ENCODE measurements at regions not wholly inside any gene's neighbourhood (a gene's known extent, or its start where the extent isn't known, plus 50 kb on each side); places are given as distances from the start of the nearest gene placed in this dataset.
"Not testable (repeated sequence)": the region's sequence is repeated elsewhere in the genome, so short reads cannot be mapped to it uniquely, and the experiment has no call there.

DNA sequence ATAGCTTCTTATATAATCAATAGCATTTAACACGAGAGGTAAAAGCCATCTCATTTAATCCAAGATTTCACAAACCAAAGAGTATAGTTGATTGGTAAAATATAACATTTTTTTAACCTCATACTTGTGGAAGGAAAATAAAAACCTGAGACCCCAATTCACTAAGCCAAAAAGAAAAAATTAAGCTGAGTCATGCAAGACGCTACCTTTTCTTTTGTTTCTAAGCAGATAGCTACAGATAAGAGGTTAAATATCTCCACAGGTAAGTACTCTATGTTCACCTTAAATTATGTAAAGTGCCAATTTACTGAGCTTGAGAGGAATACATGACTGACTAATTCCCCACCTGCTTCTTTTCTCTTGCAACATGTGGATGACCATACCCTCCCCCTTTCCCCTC lies 656.4 kb downstream of the MECOM start:
- TF ChIP-seq, protein P1, sequence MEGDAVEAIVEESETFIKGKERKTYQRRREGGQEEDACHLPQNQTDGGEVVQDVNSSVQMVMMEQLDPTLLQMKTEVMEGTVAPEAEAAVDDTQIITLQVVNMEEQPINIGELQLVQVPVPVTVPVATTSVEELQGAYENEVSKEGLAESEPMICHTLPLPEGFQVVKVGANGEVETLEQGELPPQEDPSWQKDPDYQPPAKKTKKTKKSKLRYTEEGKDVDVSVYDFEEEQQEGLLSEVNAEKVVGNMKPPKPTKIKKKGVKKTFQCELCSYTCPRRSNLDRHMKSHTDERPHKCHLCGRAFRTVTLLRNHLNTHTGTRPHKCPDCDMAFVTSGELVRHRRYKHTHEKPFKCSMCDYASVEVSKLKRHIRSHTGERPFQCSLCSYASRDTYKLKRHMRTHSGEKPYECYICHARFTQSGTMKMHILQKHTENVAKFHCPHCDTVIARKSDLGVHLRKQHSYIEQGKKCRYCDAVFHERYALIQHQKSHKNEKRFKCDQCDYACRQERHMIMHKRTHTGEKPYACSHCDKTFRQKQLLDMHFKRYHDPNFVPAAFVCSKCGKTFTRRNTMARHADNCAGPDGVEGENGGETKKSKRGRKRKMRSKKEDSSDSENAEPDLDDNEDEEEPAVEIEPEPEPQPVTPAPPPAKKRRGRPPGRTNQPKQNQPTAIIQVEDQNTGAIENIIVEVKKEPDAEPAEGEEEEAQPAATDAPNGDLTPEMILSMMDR (conservative IDR thresholded peaks at IDR 0.05) = no peak
- H3K27ac ChIP-seq = no peak overlapping the region; the same call in 1 of the 2 replicates

DNA sequence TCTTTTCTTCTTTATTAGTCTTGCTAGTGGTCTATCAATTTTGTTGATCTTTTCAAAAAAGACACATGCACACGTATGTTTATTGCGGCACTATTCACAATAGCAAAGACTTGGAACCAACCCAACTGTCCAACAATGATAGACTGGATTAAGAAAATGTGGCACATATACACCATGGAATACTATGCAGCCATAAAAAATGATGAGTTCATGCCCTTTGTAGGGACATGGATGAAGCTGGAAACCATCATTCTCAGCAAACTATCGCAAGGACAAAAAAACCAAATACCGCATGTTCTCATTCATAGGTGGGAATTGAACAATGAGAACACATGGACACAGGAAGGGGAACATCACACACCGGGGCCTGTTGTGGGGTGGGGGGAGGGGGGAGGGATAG lies 657.1 kb downstream of the MECOM start:
- H3K27ac ChIP-seq = not testable (repeated sequence)

DNA sequence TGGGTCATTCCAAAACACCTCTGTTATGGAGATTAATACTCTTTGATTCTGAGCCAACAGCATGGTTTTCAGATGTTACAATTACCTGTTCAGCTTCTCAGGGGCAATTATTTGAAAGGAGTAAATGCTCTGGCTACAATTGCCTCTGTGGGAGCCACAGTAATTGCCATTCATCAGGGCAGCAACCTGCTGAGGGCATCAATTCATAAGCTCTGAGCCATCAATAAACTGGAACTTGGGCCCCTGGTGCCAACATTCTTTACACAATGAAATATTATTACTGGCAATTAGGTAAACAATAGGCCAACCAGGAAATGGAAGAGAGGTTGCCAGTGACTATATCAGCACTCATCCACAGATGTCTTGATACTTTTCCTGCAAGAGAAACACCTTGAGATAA lies 660.8 kb downstream of the MECOM start:
- H3K27ac ChIP-seq = no peak overlapping the region

DNA sequence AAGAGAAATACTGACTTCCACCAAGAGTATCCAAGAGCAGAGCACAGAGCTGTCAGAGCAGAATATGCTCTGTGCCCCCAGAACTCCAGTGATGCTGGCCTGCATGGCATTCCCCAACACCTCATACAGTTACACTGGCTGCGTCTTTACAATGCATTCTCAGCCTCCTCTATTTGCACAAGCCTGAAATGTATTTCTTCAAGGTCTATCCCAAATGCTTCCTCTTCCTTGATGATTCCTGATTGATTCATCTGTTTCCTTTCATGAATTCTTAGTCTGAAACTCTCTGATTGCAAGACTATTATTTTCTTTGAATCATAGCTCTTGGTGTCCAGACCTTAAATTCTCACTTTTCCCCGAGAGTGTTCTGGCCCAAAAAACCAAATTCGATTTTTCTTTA lies 664.7 kb downstream of the MECOM start:
- TF ChIP-seq, protein P1 (conservative IDR thresholded peaks at IDR 0.05) = no peak
- no peak overlapping the region for H3K27ac ChIP-seq

More for the DNA sequence above, 660.8 kb downstream of the MECOM start:
- TF ChIP-seq, protein P1 (conservative IDR thresholded peaks at IDR 0.05) = no peak

DNA sequence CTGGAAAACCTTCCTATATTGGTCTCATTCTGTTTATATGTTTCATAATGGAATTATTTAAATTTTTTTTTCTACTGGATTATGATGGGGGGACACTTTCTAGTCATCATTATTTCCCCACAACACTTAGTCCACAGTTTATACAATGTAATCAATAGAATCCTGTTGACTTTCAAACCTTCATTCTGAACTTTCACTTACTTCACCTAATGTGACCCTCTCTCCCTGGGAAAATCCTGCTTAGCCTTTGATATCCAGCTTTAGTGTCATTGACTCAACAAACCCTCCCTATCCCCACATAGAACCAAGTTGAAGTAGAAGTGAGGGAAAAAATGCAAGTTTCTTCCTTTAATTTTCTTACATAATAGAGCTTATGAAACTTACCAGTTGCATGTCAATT lies 666.0 kb downstream of the MECOM start:
- TF ChIP-seq, protein P1 (conservative IDR thresholded peaks at IDR 0.05) = no peak
- H3K27ac ChIP-seq = no peak overlapping the region

DNA sequence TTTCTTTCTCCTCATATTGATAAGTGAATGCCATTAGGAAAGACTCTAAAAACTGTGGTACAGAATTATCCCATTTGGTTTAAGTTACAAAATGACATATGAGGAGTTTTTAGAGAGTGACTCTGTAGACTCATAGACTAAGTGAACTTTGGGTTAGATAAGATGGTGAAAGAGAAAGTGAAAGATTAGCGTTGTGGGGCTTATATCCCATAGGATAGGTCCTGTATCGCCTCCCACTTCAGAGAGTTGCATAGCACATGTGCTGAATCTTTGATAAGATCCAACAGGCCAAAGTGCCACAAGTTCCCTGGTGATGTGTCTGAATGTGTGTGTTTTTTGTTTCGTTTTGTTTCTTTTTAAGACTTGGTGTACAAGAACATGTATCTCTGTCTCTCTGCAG lies 666.9 kb downstream of the MECOM start:
- no peak overlapping the region for H3K27ac ChIP-seq
- TF ChIP-seq, protein P1 (conservative IDR thresholded peaks at IDR 0.05) = no peak

DNA sequence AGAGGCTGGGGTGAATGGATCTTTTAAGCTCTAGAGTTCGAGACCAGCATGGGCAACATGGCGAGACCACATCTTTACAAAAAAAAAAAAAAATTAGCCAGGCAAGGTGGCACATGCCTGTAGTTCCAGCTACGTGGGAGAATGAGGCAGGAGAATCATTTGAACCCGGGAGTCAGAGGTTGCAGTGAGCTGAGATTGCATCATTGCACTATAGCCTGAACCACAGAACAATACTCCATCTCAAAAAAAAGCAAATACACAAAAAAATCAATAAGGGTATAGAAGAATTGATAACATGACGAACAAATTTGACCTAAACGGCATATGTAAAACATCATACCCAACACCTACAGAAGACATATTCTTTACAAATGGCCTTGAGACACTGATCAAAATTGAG lies 668.4 kb downstream of the MECOM start:
- TF ChIP-seq, protein P1 (conservative IDR thresholded peaks at IDR 0.05) = no peak
- no peak overlapping the region for H3K27ac ChIP-seq

DNA sequence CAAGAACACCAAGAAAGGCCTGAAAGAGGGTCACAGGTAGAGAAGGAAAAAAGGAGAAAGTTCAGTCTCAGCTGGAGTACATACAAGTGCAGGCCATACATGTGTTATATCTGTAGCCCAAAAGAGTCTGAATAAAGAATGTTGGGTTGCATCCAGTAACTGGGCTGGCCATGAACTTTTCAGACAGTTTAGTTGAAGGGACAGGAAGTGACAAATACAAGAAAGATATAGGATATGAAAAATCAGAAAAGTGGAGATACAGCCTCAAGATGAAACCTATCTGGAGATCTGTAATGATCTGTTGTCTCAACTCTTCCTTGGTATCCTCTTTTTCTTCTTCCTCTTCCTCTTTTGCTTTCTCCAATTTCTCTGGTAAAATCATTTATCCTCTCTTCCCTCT lies 671.7 kb downstream of the MECOM start:
- no peak overlapping the region for H3K27ac ChIP-seq
- TF ChIP-seq, protein P1 (conservative IDR thresholded peaks at IDR 0.05) = no peak
